Right forelimb (tissue), 1 donor: ENCODE measurements at regions not wholly inside any gene's neighbourhood (a gene's known extent, or its start where the extent isn't known, plus 50 kb on each side); places are given as distances from the start of the nearest gene placed in this dataset.

Experiments used
- DNase-seq: peaks from one replicate; pipeline ENCODE4 v3.0.0-alpha.2; 2018

DNA sequence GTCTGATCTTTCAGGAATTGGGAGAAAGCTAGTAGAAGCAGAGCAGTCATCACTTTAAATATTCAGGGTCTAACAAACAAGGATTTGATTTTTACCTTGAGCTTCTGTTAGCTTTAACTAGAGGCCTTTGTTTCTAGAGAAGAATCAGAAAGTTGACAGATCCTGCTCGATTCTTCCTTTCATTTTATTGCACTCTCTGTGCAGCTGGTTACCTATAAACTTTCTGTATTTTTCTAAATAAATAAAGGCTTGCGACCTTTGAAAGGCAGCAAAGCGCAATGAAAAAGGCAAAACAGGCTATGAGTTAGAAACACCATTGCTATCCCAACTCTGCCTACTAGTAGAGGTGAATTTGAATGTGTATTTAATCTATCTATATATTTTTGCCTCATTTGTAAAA, 101.4 kb upstream of the NPY2R start:
- no peak for DNase-seq

DNA sequence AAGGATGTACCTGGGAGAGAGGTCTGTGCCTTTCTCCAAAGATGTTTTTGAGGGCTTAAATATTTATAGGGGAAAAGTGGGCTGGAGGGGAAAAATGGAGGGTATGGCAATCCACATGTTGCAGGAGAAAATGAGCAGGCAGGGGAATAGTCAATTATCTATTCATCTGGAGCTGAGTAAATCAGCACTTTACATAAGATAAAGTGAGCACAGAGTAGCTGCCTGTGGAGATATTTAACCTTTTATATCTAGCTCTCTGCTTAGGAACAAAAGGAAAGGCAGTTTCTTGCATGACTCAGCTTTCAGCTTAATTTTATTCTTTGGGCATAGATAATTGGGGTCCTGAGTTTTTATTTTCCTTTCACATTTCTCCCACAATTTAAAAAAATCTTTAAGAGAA, 93.6 kb upstream of the NPY2R start:
- DNase-seq = no peak

DNA sequence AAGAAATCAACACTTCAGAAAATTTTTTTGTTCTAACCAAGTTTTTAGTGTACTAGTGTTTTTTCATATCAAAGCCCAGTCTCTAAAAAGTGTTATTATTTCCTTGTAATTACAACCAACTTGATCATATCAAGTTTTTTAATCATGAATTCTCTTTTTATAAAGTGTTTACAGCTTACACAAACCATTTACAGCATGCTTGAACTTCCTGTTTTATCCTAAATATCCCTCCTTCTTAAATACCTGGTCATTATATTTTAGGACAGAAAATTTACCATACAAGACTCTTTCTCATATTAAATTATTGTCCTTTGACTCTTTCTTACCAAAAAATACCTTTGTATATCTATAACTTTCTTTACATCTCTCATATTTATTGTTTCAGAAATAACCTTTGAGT, 89.4 kb upstream of the NPY2R start:
- DNase-seq = no peak

DNA sequence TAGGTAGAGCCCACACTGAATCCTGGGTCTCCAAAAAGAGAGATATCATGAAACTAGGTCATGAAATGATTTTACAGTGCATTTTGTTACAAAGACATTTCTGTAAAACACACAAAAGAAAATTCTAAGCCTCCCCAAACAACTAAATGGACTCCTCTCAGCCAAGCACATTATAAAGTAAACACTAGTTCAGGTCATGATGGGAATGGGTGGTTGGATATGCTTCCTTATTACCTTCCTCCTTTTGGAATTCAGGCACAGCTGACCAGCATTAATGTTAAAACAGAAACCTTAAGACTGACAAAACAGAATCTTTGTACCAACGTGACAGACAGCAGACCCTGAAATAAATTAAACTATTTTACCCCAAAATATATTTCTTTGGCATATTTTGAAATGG, 87.9 kb upstream of the NPY2R start:
- no peak for DNase-seq

DNA sequence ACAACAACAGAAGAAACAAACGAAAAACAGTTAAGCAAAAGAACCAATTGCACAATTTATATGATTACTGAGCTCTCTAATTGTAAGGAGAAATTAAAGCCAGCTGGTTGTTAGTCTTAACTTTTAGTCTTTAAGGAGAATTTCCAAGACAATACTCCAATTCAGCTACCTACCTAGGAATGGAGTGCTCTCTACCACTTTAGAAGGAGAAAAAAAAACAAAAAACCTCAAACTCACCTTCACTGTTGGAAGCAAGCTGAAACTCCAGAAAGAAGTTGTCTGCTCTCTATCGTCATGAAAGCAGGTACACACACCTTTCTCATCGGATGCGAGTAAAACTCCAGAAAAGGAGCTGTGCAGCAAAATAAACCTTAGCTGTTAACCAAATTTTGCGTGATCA, 86.1 kb upstream of the NPY2R start:
- DNase-seq = no peak

DNA sequence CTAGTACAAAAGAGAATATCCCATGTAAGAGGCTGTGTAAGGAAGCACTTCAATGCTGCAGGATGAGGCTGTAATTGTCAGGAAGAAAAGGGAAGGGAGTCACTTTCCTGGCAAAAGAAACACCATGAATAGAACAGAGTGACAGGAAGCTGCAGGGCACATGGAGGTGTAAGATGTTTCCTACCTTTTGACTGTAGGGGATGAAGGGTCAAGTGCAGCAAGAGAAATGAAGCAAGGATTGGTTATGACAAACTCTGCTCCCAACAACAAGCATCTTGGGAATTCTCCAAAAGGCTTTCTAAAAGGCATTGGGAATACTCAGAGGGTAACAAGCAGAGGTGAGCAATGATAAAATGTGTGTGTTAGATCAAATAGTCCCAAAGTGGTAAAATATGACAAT, 74.3 kb upstream of the NPY2R start:
- DNase-seq = no peak

DNA sequence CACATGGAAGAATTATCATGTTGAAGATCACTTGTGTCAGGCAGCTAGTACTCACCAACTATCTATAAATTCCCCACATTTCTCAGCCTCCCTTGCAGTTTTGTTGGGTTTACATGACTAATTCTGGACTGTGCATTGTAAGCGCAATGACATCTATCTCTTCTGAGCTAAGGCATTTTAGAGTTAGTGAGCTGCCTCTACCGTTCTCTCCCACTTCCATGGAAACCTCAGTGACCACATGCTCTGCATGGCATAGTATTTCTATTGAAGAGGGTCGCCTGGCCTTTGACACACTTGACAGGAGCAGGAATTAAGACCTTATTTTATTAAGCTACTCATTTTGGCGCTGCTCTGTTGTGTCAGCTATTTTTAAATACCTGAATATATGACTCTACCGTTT, 67.5 kb upstream of the NPY2R start:
- DNase-seq = no peak

DNA sequence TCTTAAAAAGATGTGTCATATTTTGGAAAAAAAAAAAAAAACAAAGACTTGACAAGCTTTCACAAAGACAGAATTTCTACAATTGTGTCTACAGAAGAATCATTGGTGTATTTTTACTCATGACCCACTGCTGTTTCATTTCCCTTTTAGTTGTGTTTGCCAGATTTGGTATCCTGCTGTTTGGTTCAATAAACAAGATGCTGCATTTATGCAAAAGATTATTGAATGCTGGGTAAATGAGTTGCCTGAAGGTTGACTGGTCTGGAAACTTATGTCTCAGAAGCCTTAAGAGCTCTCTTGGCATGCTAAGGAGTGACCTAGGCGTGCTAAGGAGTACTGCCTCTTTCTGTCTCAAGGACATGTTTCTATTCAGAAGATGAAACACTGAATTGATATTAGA, 64.9 kb upstream of the NPY2R start:
- DNase-seq = no peak
